H1 (cell line): ENCODE measurements at regions not wholly inside any gene's neighbourhood (a gene's known extent, or its start where the extent isn't known, plus 50 kb on each side); places are given as distances from the start of the nearest gene placed in this dataset.
"Not testable (repeated sequence)": the region's sequence is repeated elsewhere in the genome, so short reads cannot be mapped to it uniquely, and the experiment has no call there.

Experiments
- CTCF ChIA-PET: fragments of 300-600 bp; sonication (Branson Sonifier 250); formaldehyde crosslinking; loops from one replicate; lab custom pipeline; 2021; ENCODE audit not compliant: partially characterized antibody; lab: Charles Lee
- POLR2A ChIA-PET: fragments of 300-600 bp; sonication (Branson Sonifier 250); formaldehyde crosslinking; loops from one replicate; lab custom pipeline; 2021; ENCODE audit warnings: inconsistent platforms; ENCODE audit not compliant: partially characterized antibody; lab: Charles Lee
- DNase-seq, 2 experiments: peaks; one replicate each; pipeline versions ENCODE4 v3.0.0 to v3.0.0-alpha.2; 2010 to 2022; ENCODE audit warnings: low spot score in 2 of 2, low read depth in 1 of 2, mixed read lengths in 1 of 2
- FAIRE-seq: peaks from 2 replicates; lab custom pipeline; 2011; peaks lifted over from hg19 to GRCh38; lab: Jason Lieb, UNC
- H2AFZ ChIP-seq: 2 replicates; pipeline ENCODE4 v1.8.1; 2012; ENCODE audit warnings: low read length, inconsistent platforms
- H2AK5ac ChIP-seq: 2 replicates; pipeline ENCODE4 v1.6.1; 2013; ENCODE audit warnings: low read depth, low read length
- H2BK120ac ChIP-seq: replicated peaks from 2 replicates; pipeline ENCODE3; 2013; ENCODE audit warnings: low read depth, low read length, inconsistent platforms
- H2BK12ac ChIP-seq: 2 replicates; pipeline ENCODE4 v1.6.1; 2013; ENCODE audit warnings: low read depth, low read length
- H2BK15ac ChIP-seq: 2 replicates; pipeline ENCODE4 v1.6.1; 2013; ENCODE audit warnings: low read length
- H2BK20ac ChIP-seq: 2 replicates; pipeline ENCODE4 v1.6.1; 2013; ENCODE audit warnings: low read length
- H2BK5ac ChIP-seq: 2 replicates; pipeline ENCODE4 v1.6.1; 2013; ENCODE audit warnings: low read depth, low read length
- H3K14ac ChIP-seq: 2 replicates; pipeline ENCODE4 v1.6.1; 2013; ENCODE audit warnings: inconsistent platforms; ENCODE audit not compliant: insufficient read length
- H3K18ac ChIP-seq: 2 replicates; pipeline ENCODE4 v1.6.1; 2013; ENCODE audit warnings: low read length; ENCODE audit errors: extremely low read depth
- H3K23ac ChIP-seq: 2 replicates; pipeline ENCODE4 v1.6.1; 2013; ENCODE audit warnings: inconsistent platforms; ENCODE audit not compliant: insufficient read length
- H3K23me2 ChIP-seq: 2 replicates; pipeline ENCODE4 v1.6.1; 2013; ENCODE audit warnings: low read depth, low read length
- H3K27ac ChIP-seq: 2 replicates; pipeline ENCODE4 v1.6.1; 2011; ENCODE audit warnings: low read depth, low read length, inconsistent platforms
- H3K27me3 ChIP-seq, 4 experiments: replicated peaks in 1 of 4; 1 replicate in 1 of 4; 2 replicates in 3 of 4; pipeline versions ENCODE4 v1.6.1 to v1.8.1; 2011 to 2013; ENCODE audit warnings: low read length in 3 of 4, mild to moderate bottlenecking in 3 of 4, inconsistent platforms in 2 of 4, mixed read lengths in 2 of 4, moderate library complexity in 1 of 4; ENCODE audit not compliant: control insufficient read depth in 3 of 4, insufficient read depth in 3 of 4; ENCODE audit errors: extremely low read depth in 1 of 4
- H3K36me3 ChIP-seq, 4 experiments: 2 replicates each; pipeline versions ENCODE4 v1.6.1 to v1.8.1; 2011 to 2013; ENCODE audit warnings: mild to moderate bottlenecking in 4 of 4, low read length in 3 of 4, moderate library complexity in 2 of 4, control low read depth in 1 of 4, inconsistent platforms in 1 of 4; ENCODE audit not compliant: insufficient read depth in 4 of 4, control insufficient read depth in 2 of 4
- H3K4ac ChIP-seq: replicated peaks from 2 replicates; pipeline ENCODE3; 2013; ENCODE audit warnings: low read length, low read depth, mixed read lengths, inconsistent platforms; ENCODE audit not compliant: insufficient read length
- H3K4me1 ChIP-seq, 4 experiments: replicated peaks in 1 of 4; 1 replicate in 1 of 4; 2 replicates in 3 of 4; pipeline versions ENCODE4 v1.6.1 to v1.8.1; 2011 to 2013; ENCODE audit warnings: low read length in 3 of 4, inconsistent platforms in 2 of 4, mixed read lengths in 1 of 4; ENCODE audit not compliant: insufficient read depth in 4 of 4, control insufficient read depth in 3 of 4
- H3K4me2 ChIP-seq, 2 experiments: 2 replicates each; pipeline versions ENCODE4 v1.6.1 to v1.8.1; 2011 to 2013; ENCODE audit warnings: low read depth in 2 of 2, low read length in 2 of 2, control low read depth in 1 of 2, inconsistent platforms in 1 of 2, mild to moderate bottlenecking in 1 of 2; ENCODE audit not compliant: insufficient read depth in 1 of 2
- H3K4me3 ChIP-seq, 4 experiments: fragments of 200-600, 300-600 bp in 1 of 4; sonication (generic), shearing (Covaris generic), sonication (Bioruptor Twin) in 1 of 4; 2 replicates each; pipeline versions ENCODE4 v1.5.1 to v1.8.1; 2011 to 2016; ENCODE audit warnings: low read length in 4 of 4, low read depth in 3 of 4, control low read depth in 2 of 4, inconsistent platforms in 2 of 4, mild to moderate bottlenecking in 2 of 4, mixed read lengths in 1 of 4, moderate library complexity in 1 of 4; ENCODE audit not compliant: insufficient read depth in 2 of 4; ENCODE audit errors: extremely low read depth in 1 of 4
- H3K56ac ChIP-seq: replicated peaks from 2 replicates; pipeline ENCODE3; 2013; ENCODE audit warnings: low read depth, mild to moderate bottlenecking, mixed read lengths, low read length, inconsistent platforms; ENCODE audit not compliant: insufficient read length
- H3K79me1 ChIP-seq: 2 replicates; pipeline ENCODE4 v1.6.1; 2013; ENCODE audit warnings: low read depth, low read length, control low read depth
- H3K79me2 ChIP-seq, 2 experiments: 2 replicates each; pipeline versions ENCODE4 v1.6.1 to v1.8.1; 2012 to 2013; ENCODE audit warnings: low read length in 2 of 2, mild to moderate bottlenecking in 2 of 2, inconsistent platforms in 1 of 2; ENCODE audit not compliant: insufficient read depth in 2 of 2, control insufficient read depth in 1 of 2
- H3K9ac ChIP-seq, 4 experiments: replicated peaks in 1 of 4; 1 replicate in 1 of 4; 2 replicates in 3 of 4; pipeline versions ENCODE4 v1.6.1 to v1.8.1; 2011 to 2013; ENCODE audit warnings: low read depth in 3 of 4, low read length in 3 of 4, control low read depth in 2 of 4, mild to moderate bottlenecking in 2 of 4, moderate library complexity in 2 of 4, inconsistent platforms in 1 of 4; ENCODE audit errors: extremely low read depth in 1 of 4
- H3K9me3 ChIP-seq, 2 experiments: 2 replicates each; pipeline versions ENCODE4 v1.6.1 to v1.8.1; 2012 to 2013; ENCODE audit warnings: mild to moderate bottlenecking in 2 of 2, moderate library complexity in 2 of 2, control low read depth in 1 of 2, inconsistent platforms in 1 of 2, low read depth in 1 of 2, low read length in 1 of 2, mixed read lengths in 1 of 2; ENCODE audit not compliant: insufficient read depth in 2 of 2
- H4K20me1 ChIP-seq, 2 experiments: replicated peaks in 1 of 2; 2 replicates each; pipeline versions ENCODE3 to v1.8.1; 2011 to 2013; ENCODE audit warnings: inconsistent platforms in 2 of 2, low read length in 2 of 2, mild to moderate bottlenecking in 1 of 2; ENCODE audit not compliant: insufficient read depth in 2 of 2, control insufficient read depth in 1 of 2
- H4K5ac ChIP-seq: 2 replicates; pipeline ENCODE4 v1.6.1; 2013; ENCODE audit warnings: low read length, low read depth, mixed read lengths, inconsistent platforms; ENCODE audit not compliant: insufficient read length
- H4K8ac ChIP-seq: 2 replicates; pipeline ENCODE4 v1.8.0; 2013; ENCODE audit warnings: mild to moderate bottlenecking, moderate library complexity, low read length, inconsistent platforms; ENCODE audit not compliant: insufficient read depth; ENCODE audit errors: extremely low read depth
- H4K91ac ChIP-seq: replicated peaks from 2 replicates; pipeline ENCODE3; 2013; ENCODE audit warnings: low read length, mixed read lengths, inconsistent platforms; ENCODE audit not compliant: insufficient read length
- WGBS, 2 experiments: shearing (Covaris generic) in 1 of 2; methylation state at CpG; one replicate each; pipeline versions ENCODE4 v1.1.6 to v1.1.7; 2013 to 2015; ENCODE audit warnings: low lambda C conversion rate in 2 of 2, mixed read lengths in 2 of 2, inconsistent platforms in 1 of 2, low coverage in 1 of 2, missing lambda C conversion rate in 1 of 2; ENCODE audit not compliant: insufficient replicate concordance in 2 of 2, insufficient coverage in 1 of 2, insufficient read length in 1 of 2; ENCODE audit errors: extremely low coverage in 1 of 2, missing lambda C conversion rate in 1 of 2; 5-methylcytosine and 5-hydroxymethylcytosine counted together

- H4K20me1 ChIP-seq, H3K56ac ChIP-seq, H3K79me2 ChIP-seq, H2BK5ac ChIP-seq, H3K4me1 ChIP-seq, DNase-seq, H3K23me2 ChIP-seq, FAIRE-seq, H3K9ac ChIP-seq, H3K79me1 ChIP-seq, H2BK15ac ChIP-seq, H3K18ac ChIP-seq, H2AFZ ChIP-seq, H3K9me3 ChIP-seq, H3K4ac ChIP-seq, H2BK12ac ChIP-seq, H3K4me3 ChIP-seq, H2BK20ac ChIP-seq, H3K23ac ChIP-seq, H3K4me2 ChIP-seq, H3K27ac ChIP-seq, H4K91ac ChIP-seq, H4K5ac ChIP-seq, H3K36me3 ChIP-seq, H2BK120ac ChIP-seq, H3K14ac ChIP-seq, H2AK5ac ChIP-seq, H3K27me3 ChIP-seq, H4K8ac ChIP-seq: not testable (repeated sequence)
- ChIA-PET CTCF (interaction anchor here (0.6 kb wide), 1 partner anchor 285 kb away, joined by 3 read pairs; no protein-coding TSS in a partner anchor), POLR2A (interaction anchor here (2.5 kb wide), 1 partner anchor 26 kb away, joined by 10 read pairs; a partner anchor contains a TSS)
- WGBS, 2 experiments = 89% methylated on average over 16 of the region's 19 CpGs; no CpG with 5 or more reads in 1 of the 2 experiments
Measured at GRCh38 chr6:27172524-27173231, 74.8 kb upstream of the PRSS16 start.

GRCh38 chr6:27173232-27173601 lies 74.3 kb upstream of the PRSS16 start:
- FAIRE-seq, H2BK15ac ChIP-seq, H3K14ac ChIP-seq, H3K4me3 ChIP-seq, H3K56ac ChIP-seq, H2BK20ac ChIP-seq, H3K27ac ChIP-seq, H3K9ac ChIP-seq, H4K91ac ChIP-seq, H4K8ac ChIP-seq, H2AFZ ChIP-seq, H3K23me2 ChIP-seq, H2BK12ac ChIP-seq, H2AK5ac ChIP-seq, H3K79me2 ChIP-seq, H3K18ac ChIP-seq, H3K4me2 ChIP-seq, H3K23ac ChIP-seq, H2BK120ac ChIP-seq, H4K5ac ChIP-seq, H3K4me1 ChIP-seq, H3K4ac ChIP-seq, H3K27me3 ChIP-seq, H3K36me3 ChIP-seq, DNase-seq, H3K9me3 ChIP-seq, H4K20me1 ChIP-seq, H2BK5ac ChIP-seq, H3K79me1 ChIP-seq: not testable (repeated sequence)
- ChIA-PET CTCF (interaction anchor here (0.6 kb wide), 1 partner anchor 285 kb away, joined by 3 read pairs; no protein-coding TSS in a partner anchor), POLR2A (interaction anchor here (2.5 kb wide), 1 partner anchor 27 kb away, joined by 10 read pairs; a partner anchor contains a TSS)
- WGBS, 2 experiments = 90% methylated on average over 8 of the region's 8 CpGs; no CpG with 5 or more reads in 1 of the 2 experiments
